HG02970 (cell line): ENCODE measurements at regions not wholly inside any gene's neighbourhood (a gene's known extent, or its start where the extent isn't known, plus 50 kb on each side); places are given as distances from the start of the nearest gene placed in this dataset.

Experiments used
- ATAC-seq: cut with Tn5 transposase; IDR thresholded peaks from one replicate; pipeline ENCODE4 v1.9.1; 2021; ENCODE audit warnings: mild to moderate bottlenecking, moderate library complexity, moderate number of reproducible peaks; ENCODE audit not compliant: unreplicated experiment, low FRiP score

DNA sequence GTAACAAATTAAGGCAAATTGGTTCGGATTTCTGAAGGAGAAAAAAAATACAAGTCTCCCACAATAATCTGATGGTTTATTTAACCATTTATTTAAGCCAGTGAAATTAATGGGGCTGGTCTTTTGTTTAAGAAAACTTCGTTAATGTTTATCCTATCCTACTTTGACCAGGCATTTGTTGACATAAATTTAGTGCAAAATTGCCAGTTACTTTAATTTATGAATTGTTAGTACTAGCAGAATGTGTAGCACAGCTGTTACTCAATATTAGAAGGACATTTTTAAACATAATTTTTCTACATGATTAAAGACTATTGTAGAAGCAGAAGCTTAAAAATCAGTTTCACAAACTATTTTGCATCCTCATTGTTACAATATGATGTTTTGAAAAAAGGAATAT is 687.6 kb upstream of the PTBP2 start:
- ATAC-seq: no peak

DNA sequence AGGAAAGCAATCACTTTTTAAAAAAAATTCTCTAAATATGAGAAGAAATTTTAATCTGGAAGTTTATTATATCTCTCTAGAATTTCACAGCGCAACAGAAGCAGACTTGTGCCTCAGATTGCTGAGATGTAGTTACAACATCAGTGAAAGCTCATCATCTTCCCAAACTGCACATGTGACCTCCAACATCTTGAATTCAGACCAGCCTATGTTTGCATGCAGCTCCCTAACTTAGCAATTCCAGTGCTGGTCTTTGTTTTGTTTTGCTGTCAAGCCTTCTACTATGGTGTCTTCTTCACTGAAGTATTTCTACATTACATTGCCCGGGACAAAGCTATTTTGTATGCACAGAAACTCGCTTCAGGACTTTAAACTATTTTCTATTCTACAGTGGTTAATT is 684.8 kb upstream of the PTBP2 start:
- no peak for ATAC-seq

DNA sequence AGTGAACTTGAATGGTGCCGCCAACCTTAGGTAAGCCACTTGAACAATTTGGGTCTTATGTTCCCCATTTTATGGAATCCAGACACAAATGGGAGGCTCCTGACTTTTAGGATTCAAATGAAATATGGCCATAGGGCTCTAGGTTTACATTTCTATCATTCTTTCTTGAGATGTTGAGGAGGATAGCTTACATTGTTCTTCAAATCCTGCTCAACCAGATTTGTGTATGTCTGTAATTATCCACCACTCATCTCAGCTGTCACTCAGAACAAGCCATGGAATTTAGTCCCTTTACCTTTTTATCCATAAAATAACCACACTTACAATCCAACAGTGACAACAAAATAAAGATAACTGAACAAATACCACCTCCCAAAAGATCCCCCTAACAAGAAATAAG is 682.9 kb upstream of the PTBP2 start:
- ATAC-seq: no peak

DNA sequence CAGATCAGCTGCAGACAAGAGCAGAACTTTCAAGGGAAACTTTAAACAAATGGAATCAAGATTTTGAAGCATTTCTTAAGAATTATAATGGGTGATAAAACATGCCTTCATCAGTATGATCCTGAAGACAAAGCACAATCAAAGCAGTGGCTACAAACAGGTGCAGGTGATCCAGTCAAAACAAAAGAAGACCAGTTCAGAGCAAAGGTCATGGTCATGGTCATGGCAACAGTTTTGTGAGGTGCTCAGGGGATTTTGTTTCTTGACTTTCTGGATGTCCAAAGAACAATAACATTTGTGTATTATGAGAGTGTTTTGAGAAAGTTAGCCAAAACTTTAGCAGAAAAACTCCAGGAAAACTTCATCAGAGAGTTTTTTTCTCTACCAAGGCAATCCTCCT is 681.7 kb upstream of the PTBP2 start:
- ATAC-seq: no peak

DNA sequence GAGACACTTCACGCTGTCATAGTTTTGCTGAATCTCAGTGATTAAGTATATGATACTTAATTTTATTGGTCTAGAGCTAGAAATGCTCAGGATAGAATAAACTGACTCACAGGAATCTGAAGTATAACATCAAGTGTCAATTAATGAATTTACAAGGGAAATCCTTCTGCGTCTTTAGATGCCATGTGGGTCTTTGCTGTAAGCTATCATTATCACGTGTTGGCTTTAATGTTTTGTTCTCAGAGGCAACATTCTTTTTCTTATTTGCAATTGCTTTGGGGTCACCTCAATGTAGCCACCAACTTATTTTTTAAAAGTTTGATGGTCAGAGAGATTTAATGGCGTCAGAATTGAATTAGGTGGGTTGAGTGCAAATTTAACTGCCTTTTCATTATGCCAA is 680.1 kb upstream of the PTBP2 start:
- ATAC-seq: no peak

DNA sequence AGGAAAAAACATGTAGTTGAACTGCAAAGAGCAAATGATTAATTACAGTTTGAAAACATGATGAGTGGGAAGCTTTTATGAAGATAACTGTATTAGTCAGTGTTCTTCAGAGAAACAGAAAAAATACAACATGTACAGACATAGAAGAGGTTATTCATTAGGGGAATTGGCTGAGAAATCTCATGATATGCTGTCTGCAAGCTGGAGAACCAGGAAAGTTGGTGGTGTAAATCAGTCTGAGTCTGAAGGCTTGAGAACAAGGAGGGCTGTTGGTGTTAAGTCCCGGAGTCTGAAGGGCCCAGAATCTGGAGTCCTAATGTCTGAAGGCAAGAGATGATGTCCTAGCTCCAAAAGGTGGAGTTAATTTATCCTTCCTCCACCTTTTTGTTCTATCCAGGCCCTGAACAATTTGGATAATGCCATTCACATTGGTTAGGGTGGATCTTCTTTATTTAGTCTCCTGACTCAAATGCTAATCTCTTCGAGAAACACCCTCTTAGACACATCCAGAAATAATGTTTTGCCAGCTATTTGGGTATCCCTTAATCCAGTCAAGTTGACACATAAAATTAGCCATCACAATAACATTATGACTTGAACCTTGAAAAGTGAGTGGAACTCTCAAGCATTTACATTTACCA is 672.9 kb upstream of the PTBP2 start:
- no peak for ATAC-seq

DNA sequence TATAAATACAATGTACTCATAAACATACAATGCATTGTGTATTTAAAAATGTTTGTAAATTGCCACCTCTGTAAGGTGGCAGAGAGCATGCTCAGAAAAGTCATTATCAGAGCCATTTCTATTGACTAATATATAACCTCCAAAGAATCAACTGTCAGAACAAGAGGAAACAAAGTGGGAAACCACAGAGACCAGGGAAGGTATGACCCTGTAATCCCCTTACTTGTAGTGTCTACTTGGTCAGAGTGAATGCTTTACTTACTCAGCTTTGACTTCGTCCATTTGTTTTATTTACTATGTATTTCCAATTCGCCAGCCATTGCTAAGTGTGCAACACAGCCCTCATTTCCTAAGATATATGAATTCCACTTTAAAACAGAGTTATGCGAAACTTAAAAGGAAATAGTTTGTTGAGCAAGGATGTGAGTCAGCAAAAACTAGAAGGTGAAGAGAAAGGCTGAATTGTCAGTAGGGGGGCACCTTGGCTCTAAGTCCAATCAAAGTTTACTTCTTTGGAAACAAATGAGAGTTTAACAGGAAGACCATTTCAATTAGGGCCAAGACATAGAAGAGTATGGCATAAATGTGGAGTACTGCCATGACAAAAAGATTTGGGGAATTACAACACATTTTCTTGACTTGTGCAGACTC is 671.7 kb upstream of the PTBP2 start:
- ATAC-seq: no peak

DNA sequence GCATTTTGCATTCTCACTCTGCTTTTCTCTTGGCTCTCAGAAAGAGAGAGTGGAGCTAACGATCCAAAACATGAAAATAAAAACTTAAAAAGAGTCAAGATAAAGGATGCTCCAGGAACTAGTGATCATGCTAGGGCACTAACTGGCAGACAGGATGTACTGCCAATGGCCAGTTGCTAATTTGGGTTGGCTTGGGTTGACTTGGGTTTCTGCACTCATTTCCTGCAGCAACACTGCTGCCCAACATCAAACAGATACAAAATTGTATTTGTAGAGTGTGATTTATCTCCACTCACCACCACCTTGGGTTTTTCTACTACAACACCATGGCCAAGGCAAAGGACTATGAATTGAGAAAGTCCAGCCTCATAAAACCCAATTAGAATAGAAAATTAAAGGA is 662.3 kb upstream of the PTBP2 start:
- ATAC-seq: no peak

DNA sequence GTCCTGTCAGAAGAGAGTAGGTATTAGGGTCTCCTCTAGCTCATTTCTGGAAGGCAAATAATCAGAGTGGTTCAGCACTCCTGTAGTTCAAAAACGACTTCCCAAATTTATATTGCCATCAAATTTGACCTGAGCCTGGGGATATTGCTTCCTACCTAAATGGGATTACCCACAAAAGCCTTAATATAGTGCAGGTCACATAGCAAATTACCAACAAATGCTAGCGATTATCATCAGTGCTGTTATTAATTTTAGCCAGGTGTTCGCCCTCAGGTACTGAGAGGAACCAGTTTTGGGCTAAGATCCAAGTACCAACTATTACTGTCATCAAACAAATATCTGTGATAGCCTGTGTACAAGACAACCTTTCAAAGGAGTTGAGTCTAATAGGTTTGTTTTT is 661.8 kb upstream of the PTBP2 start:
- no peak for ATAC-seq

DNA sequence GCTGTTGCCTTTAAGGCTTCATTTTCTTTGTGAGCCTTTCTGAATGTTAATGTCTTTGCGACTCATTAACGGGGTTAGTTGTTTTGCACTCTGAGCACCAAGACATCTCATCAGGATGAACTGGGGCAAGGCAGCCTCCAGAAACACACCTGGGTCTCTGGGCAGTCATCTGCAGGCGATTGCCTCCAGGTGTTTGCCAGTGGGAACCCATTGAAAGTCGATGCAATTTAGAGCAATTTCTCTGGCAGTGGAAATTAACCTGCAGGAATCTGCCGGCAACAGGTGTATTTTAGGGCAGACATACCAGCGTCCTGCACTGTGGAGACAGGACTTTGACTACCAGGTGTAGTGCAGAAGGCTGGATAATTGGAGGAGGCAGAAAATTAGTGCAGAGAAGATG is 661.0 kb upstream of the PTBP2 start:
- no peak for ATAC-seq

DNA sequence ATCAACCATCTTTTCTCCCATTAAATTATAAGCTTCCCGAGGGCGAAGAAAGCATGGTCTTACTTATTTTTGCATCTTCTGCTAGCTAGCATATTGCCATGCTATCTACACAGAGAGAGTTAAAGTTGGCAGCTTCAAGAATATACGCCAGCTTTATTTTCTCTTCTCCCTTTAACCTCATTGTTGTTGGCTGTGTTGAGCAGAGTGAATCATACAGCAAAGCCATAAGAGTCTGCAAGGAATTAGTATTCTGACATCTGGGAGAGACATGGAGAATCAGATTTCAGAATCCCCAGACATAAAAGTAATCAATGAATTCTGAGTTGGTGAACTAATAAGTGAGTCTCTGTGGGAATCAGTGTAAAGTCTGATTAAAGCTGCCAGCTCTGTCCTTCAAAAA is 649.6 kb upstream of the PTBP2 start:
- no peak for ATAC-seq

DNA sequence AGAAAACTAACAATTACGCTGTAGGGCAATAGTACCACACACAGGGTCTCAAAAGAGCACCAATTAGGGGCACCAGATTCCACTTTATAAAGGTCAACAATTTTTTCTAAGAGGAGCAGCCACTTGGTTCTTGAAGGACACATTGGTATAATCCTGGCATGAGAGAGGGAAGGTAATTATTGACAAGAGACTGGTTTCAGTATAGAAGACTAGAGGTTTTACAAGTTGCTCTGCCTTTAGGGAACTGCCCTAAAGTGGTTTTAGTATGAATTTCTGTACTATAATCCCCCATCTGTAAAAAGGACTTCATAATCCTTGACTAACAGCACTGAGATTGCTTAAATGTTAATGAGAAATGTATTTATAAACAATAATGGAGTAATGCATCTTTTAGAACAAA is 648.5 kb upstream of the PTBP2 start:
- ATAC-seq: no peak

DNA sequence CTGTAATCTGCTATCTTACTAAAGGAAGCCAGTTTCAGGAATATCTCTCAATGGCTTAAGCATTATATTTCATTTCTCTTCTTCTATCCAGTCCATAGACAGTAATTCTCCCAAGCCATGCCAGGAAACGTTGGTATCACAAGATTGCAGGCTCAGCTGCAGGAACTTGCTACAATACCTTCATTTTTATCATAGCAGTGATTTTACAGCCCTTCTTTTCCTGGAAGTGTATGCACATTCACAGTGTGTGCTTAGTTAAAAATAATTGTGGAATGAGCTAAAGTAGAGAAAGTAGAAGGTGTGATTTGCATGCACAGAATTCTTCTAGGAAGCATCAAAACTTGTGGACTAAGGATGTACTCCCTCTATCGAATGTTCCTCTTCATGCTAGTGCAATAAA is 647.2 kb upstream of the PTBP2 start:
- no peak for ATAC-seq

DNA sequence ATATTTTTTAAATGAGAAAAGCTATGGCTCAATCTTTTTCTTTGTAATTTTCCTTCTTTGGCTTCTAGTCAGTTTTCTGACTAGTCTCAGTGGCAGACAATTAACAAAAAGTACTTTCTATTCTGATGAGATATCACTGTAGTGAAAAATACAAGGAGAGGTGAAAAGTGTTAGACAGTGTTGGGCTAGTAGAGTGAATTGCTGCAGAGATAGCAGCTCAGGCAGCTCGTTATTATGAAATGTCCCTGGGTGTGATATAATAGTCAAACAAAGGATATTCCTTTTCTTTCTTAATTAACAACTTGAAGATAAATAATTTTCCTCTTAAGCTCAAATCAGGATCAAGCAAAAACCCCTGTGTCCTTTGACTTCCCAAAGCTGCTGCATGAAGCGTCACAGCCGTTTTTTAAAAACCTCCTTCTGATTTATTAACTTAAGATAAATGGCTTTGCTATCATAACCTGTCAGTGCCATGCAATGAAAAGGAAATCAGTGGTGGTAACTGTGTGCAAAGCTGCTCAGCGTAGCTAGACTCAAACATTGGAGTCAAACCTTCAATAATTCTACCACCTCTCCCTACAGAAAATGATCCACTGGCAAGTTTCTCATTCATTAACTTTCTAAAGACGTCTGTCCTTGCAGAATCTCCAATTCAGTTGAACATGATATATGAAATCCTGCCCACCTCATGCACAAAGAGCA is 646.6 kb upstream of the PTBP2 start:
- ATAC-seq: no peak

DNA sequence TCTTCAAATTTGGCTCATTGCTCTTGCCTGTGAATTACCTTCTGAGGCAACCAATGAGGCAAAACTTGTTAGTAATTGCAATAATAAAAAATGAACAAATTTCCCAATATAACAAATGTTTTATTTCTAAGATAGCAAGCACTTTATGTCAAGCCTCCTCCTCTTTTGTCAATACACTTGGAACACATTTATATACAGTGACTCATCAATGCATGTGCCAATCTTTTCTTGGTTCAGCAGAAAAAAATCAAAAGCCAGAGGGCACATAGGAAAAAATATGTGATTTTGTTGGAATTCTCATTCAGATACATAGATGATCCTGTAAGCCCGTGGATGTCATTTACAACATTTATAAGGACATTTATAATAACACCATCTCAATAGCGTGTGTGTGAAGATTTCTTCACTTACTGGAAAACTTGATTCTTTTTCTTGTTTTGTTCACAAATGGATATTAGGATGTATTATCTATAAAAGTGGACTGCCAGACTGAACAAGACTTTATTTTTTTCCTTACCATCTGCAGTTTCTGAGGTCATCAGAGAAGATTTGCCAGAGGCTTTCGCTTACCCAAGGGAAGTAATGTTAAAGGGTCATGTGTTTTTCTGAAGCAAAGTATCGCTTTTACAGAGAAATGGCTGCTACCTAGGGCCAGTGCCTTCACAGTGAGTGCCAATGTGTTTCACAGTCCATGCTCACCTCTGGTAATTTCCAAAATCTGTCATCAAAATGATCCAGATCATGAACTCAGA is 645.7 kb upstream of the PTBP2 start:
- no peak for ATAC-seq

DNA sequence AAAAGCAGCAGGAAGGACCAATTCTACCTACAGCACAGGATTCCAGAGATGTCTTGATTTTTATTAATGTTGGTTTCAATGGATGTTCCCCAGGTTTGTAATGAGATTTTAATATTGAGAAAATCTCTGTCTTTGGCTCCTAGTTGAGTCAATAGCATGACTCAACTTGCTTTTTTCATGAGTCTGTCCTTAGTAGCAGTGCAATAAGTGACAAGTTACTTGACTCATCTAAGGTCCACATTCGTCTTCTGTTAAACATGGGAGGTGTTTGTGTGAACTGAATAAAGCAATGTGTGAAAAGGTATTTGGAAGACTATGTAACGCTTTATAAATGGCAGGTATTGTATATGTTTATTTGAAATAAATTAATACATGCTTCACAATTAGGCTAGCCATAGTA is 645.0 kb upstream of the PTBP2 start:
- no peak for ATAC-seq

DNA sequence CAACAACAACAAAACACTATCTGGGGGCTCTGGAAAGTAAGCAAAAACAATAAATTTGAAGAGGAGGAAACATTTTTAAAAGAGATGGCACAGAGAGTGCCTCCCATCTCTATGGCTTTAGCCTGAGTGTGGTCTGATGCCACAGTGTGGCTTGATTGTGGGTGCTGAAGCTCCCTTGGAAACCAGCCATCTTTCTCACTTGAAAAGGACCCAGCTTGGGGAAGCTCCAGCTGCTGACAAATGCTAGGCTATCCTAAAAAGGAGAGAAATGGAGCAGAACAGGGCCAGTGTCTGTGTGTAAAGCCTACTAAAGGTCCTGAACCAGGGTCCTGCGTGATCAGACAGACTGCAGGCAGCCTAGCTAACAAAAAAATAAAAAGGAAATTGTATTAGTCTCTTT is 642.0 kb upstream of the PTBP2 start:
- no peak for ATAC-seq

DNA sequence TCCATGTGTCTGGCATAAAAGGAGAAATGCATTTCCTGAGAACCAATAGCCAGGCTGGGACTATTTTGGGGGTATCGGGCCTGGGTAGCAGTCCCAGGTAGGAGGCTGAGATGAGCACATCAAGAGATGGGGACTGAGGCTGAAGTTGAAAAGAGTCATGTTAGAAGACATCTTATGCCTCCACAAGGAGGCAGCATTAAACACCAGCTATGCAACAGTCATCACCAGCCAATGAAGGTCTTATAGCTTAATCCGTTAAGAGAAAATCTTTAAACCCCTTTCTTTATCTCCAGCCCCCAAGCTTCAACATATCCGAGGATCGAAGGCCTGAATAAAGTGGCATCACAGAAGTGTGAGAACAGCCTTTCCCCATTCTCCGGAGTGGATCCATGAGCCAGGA is 640.7 kb upstream of the PTBP2 start:
- no peak for ATAC-seq

DNA sequence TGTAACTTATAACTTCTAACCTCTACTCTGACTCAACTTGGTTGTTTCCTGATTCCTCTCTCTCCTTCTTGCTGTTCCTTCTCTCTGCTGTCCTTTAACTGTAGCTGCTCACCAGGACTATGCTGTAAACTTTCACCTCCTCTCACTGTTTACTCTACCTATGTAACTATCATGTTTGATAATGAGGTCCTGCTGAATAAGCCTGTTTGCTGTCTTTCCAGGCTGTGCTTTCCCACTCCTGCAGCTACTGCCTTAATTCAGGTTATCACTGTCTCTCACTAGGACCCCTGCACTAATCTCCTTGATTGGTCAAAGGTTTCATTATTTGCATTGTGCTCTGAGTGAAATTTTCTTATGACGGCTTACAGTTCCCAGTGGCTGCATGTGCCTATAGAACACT is 633.9 kb upstream of the PTBP2 start:
- ATAC-seq: no peak

DNA sequence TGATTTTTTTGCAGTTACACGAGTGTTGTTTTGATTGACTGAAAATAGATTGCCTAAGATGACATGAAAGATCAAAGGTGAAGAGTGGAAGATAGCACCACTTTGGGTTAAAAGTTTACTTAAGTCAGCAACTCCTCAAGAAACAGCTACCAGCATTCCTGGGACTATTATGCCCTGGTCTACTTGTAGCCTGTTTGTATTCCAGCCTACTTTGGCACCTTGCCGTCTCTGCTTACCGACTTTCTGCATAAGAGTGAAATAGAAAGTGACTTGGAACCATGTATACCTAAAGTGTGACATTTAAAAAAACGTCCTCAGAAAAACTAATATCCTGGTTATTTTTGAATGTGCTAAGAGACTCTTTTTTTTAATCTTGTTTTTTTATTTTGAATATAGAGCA is 631.5 kb upstream of the PTBP2 start:
- no peak for ATAC-seq

DNA sequence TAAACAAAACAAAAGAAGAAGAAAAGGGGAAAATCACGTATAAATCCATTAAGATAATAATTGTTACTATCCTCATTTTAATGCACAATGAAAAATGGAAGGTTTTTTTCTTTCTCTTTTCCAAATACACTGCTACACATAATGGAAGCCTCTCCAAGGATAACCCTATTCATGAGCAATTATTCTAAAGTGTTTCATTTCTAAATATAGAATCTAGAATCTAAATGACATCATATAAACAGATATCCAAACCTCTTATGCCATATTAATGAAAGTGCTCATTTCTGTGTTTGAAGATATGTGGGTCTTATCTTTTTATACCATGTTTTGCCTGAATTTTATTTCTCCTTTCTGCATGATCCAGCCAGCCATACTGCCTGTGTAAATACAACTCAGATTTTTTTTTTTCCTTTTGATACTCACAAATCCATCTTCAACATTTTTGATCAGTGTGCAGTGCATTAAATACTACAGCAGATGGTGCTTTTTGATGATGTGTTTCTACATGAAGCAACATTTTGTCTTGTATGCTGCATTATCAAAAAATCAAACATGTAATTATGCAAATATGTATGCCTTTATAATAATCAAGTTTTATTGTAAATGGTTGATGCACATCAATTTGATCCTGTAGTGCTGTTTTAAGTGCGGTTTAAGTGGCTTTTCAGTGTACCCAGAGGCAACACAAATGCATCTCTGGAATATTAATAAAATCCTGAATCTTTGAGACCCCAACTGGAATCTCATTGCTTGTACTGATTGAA is 625.6 kb upstream of the PTBP2 start:
- ATAC-seq: no peak
